NT2/D1 (cell line): ENCODE measurements at regions not wholly inside any gene's neighbourhood (a gene's known extent, or its start where the extent isn't known, plus 50 kb on each side); places are given as distances from the start of the nearest gene placed in this dataset.

Experiments
- SUZ12 ChIP-seq: IDR thresholded peaks from 2 replicates; pipeline ENCODE4 v1.6.1; 2011; ENCODE audit not compliant: insufficient read length, insufficient read depth; ENCODE audit errors: extremely low read depth
- ZNF274 ChIP-seq: IDR thresholded peaks from 2 replicates; pipeline ENCODE4 v1.6.1; 2011; ENCODE audit warnings: mild to moderate bottlenecking, low read depth, low read length

GRCh38 chr17:72351365-72351764 is 230.5 kb downstream of the SOX9 start:
- TF ChIP-seq SUZ12 (no peak), ZNF274 (no peak)
